WERI-Rb-1 (cell line): ENCODE measurements at regions not wholly inside any gene's neighbourhood (a gene's known extent, or its start where the extent isn't known, plus 50 kb on each side); places are given as distances from the start of the nearest gene placed in this dataset.
A peak's percentile ranks its signal among the peaks of the same experiment; 100 is the strongest.

Experiments used
- DNase-seq: peaks from one replicate; pipeline ENCODE4 v3.0.0-alpha.2; 2020
- H3K27ac ChIP-seq: fragments of 250-450 bp; sonication (Bioruptor Pico); 2 replicates; pipeline ENCODE4 v1.5.1; 2020; ENCODE audit warnings: mild to moderate bottlenecking, moderate library complexity
- H3K27me3 ChIP-seq: fragments of 250-450 bp; sonication (Bioruptor Pico); 2 replicates; pipeline ENCODE4 v1.5.1; 2021; ENCODE audit warnings: mild to moderate bottlenecking, low read depth, moderate library complexity; ENCODE audit not compliant: insufficient read depth, severe bottlenecking
- H3K36me3 ChIP-seq: fragments of 250-450 bp; sonication (Bioruptor Pico); 2 replicates; pipeline ENCODE4 v1.5.1; 2020; ENCODE audit warnings: mild to moderate bottlenecking, moderate library complexity
- H3K4me3 ChIP-seq: 2 replicates; pipeline ENCODE4 v1.5.1; 2011; ENCODE audit warnings: low read depth, mild to moderate bottlenecking, control low read depth, low read length
- H3K9me3 ChIP-seq: fragments of 250-450 bp; sonication (Bioruptor Pico); 2 replicates; pipeline ENCODE4 v1.5.1; 2021; ENCODE audit warnings: mild to moderate bottlenecking, moderate library complexity; ENCODE audit not compliant: severe bottlenecking
- CTCF ChIP-seq: IDR thresholded peaks from 2 replicates; pipeline ENCODE4 v1.5.1; 2011; ENCODE audit warnings: low read depth, mild to moderate bottlenecking, control low read depth, inconsistent platforms, low read length

GRCh38 chr2:204205082-204205481 is 268.5 kb downstream of the ICOS start:
- H3K27ac ChIP-seq: peak overlapping the region; percentile 82
- H3K36me3 ChIP-seq: no peaks in the 10 kb centered on the region
- H3K9me3 ChIP-seq: no peaks in the 10 kb centered on the region
- no peaks in the 10 kb centered on the region for H3K27me3 ChIP-seq
- DNase-seq: no peak
- no peak overlapping the region; the same call in 1 of the 2 replicates for H3K4me3 ChIP-seq
- no peak for TF ChIP-seq CTCF

GRCh38 chr2:204205538-204205937 is 269.0 kb downstream of the ICOS start:
- H3K27me3 ChIP-seq: no peaks in the 10 kb centered on the region
- H3K27ac ChIP-seq: peak overlapping the region; percentile 82
- H3K4me3 ChIP-seq: no peak overlapping the region; the same call in 1 of the 2 replicates
- H3K36me3 ChIP-seq: no peaks in the 10 kb centered on the region
- DNase-seq: peak; percentile 91
- TF ChIP-seq CTCF: no peak
- no peaks in the 10 kb centered on the region for H3K9me3 ChIP-seq

GRCh38 chr2:204207866-204208265 is 271.3 kb downstream of the ICOS start:
- Histone ChIP-seq H3K36me3 (no peaks in the 10 kb centered on the region), H3K27me3 (no peaks in the 10 kb centered on the region), H3K4me3 (no peak overlapping the region), H3K9me3 (no peaks in the 10 kb centered on the region), H3K27ac (no peak overlapping the region)
- no peak for DNase-seq
- no peak for TF ChIP-seq CTCF

DNA sequence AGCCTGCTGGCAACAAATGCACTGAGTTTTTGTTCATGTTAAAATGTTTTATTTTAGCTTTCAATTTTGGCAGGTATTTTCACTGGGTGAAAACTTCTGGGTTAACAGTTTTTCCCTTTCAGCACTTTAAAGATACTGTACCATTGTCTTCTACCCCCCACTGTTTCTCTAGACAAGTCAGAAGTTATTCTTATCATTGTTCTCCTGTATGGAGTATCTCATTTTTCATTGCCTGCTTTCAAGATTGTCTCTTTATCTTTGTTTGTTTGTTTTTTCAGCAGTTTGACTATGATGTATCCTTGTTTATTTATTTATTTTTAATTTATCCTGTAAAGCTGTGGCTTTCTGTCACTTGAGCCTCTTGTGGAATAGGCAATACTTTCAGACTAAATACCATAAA is 277.0 kb downstream of the ICOS start:
- no peak for DNase-seq
- no peak overlapping the region for H3K27ac ChIP-seq
- H3K9me3 ChIP-seq: peaks cover 2% of the 10 kb centered on the region
- no peaks in the 10 kb centered on the region for H3K36me3 ChIP-seq
- no peak for TF ChIP-seq CTCF
- no peaks in the 10 kb centered on the region for H3K27me3 ChIP-seq
- H3K4me3 ChIP-seq: no peak overlapping the region

DNA sequence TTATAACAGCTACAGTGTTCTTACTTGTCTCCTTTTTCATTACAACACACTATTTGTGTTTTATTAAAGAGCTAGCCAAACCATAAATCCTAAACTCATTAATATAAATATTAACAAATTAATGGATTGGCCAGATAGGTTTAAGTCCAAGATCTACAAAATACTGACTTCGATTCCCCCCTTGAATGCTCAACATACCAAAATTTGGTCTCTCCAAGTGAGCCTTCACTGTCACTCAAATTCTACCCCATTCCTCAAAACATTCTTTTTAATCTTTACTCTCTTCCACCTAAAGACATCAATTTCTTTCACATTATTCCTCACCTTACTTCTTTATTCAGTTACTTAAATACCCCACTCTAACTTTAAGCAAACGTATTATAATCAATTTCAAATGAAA is 281.5 kb downstream of the ICOS start:
- no peak for TF ChIP-seq CTCF
- peaks cover 2% of the 10 kb centered on the region for H3K9me3 ChIP-seq
- H3K36me3 ChIP-seq: no peaks in the 10 kb centered on the region
- H3K4me3 ChIP-seq: no peak overlapping the region
- no peak for DNase-seq
- H3K27ac ChIP-seq: no peak overlapping the region
- H3K27me3 ChIP-seq: no peaks in the 10 kb centered on the region

DNA sequence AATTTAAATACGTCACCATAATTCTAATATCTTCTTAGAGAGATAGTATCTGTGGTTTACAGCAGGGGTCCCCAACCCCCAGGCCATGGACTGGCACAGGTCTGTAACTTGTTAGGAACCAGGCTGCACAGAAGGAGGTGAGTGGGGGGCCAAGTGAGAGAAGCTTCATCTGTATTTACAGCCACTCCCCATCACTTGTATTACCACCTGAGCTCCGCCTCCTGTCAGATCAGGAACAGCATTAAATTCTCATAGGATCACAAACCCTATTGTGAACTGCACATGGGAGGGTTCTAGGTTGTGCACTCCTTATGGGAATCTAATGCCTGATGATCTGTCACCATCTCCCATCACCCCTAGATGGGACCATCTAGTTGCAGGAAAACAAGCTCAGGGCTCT is 282.6 kb downstream of the ICOS start:
- TF ChIP-seq CTCF: no peak
- H3K36me3 ChIP-seq: no peaks in the 10 kb centered on the region
- no peak for DNase-seq
- H3K27me3 ChIP-seq: no peaks in the 10 kb centered on the region
- no peak overlapping the region for H3K27ac ChIP-seq
- no peak overlapping the region for H3K4me3 ChIP-seq
- no peaks in the 10 kb centered on the region for H3K9me3 ChIP-seq
